GM06990 (cell line): ENCODE measurements at regions not wholly inside any gene's neighbourhood (a gene's known extent, or its start where the extent isn't known, plus 50 kb on each side); places are given as distances from the start of the nearest gene placed in this dataset.

Experiments used
- DNase-seq: peaks from one replicate; pipeline ENCODE4 v3.0.0-alpha.2; 2011; ENCODE audit not compliant: insufficient read length; ENCODE audit errors: extremely low read depth
- H3K27me3 ChIP-seq: replicated peaks from 2 replicates; pipeline ENCODE4 v1.6.0; 2011; ENCODE audit warnings: low read length; ENCODE audit not compliant: control insufficient read depth, insufficient read depth
- H3K36me3 ChIP-seq: 2 replicates; pipeline ENCODE4 v1.5.1; 2011; ENCODE audit warnings: low read length; ENCODE audit not compliant: control insufficient read depth, insufficient read depth
- H3K4me3 ChIP-seq: replicated peaks from 2 replicates; pipeline ENCODE4 v1.5.1; 2011; ENCODE audit warnings: low read depth, mild to moderate bottlenecking, control low read depth, low read length
- TF ChIP-seq, protein P1 (sequence below): IDR thresholded peaks from 2 replicates; pipeline ENCODE4 v1.5.1; 2011; ENCODE audit warnings: low read length, control low read depth, mild to moderate bottlenecking, inconsistent platforms; ENCODE audit not compliant: insufficient read depth, poor library complexity, severe bottlenecking

DNA sequence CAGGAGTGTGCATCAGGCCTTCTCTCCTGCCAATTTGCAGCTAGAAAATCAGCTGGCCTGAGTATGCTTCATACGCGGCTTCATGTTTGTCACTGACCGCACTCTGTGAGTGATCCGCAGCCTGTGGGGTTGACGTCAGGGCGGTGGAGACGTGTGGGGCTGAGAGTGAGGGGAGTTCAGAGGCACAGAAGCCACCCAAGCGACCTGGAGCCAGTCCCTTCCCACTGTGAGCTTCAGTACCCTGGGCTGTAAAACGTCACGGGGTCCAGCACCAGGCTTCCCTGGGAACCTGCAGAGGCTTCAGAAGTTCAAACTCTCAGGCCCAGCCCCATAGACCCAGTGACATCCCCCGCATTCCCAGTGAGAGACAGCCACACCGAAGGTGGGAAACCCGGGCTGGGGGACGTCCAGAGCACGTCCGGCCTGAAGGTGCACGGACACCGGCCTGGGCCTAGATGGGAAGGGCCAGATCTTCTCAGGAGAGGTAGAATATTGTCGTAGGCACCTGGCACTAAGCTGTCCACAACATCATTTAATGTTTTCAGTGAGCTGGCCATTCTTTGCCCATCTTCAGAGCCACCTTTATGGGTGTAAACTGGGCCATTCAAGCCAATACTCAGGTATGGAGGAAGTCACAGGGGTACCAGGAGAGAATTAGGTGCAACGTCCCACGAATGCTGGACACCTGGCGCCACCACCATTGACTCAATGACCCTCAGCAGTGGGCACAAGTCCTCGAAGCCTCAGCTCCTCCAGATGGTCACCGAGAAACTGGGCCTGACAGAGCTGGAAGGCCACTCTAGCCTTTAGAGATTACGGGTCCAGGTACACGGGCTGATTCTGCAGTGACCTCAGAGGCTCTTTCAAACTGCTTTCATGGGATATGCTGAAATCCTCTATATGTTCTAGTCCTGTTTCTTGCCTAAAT lies 235.6 kb upstream of the MYT1L start:
- DNase-seq: no peak
- Histone ChIP-seq H3K36me3 (no peaks in the 10 kb centered on the region), H3K4me3 (no peak overlapping the region), H3K27me3 (no peaks in the 10 kb centered on the region)
- TF ChIP-seq, protein P1, sequence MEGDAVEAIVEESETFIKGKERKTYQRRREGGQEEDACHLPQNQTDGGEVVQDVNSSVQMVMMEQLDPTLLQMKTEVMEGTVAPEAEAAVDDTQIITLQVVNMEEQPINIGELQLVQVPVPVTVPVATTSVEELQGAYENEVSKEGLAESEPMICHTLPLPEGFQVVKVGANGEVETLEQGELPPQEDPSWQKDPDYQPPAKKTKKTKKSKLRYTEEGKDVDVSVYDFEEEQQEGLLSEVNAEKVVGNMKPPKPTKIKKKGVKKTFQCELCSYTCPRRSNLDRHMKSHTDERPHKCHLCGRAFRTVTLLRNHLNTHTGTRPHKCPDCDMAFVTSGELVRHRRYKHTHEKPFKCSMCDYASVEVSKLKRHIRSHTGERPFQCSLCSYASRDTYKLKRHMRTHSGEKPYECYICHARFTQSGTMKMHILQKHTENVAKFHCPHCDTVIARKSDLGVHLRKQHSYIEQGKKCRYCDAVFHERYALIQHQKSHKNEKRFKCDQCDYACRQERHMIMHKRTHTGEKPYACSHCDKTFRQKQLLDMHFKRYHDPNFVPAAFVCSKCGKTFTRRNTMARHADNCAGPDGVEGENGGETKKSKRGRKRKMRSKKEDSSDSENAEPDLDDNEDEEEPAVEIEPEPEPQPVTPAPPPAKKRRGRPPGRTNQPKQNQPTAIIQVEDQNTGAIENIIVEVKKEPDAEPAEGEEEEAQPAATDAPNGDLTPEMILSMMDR: no peak

DNA sequence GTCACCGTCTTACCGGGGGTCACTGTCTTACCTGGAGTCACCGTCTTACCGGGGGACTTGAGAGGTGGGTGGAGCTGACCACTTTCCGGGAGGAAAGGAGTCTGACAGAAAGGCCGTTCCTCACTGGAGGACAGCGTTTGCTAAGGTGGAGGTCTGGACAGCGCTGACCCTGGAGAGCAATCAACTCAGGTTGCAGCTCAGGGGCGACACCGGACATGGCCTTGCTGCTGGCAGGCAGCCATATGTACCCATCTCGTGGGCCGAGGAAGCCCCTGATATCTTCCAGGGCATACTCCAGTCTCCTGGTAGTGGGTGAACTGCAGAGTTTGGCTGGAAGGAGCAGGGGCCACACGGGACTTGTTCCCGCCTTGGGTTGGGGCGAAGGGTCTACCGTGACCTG lies 234.6 kb upstream of the MYT1L start:
- no peak overlapping the region for H3K4me3 ChIP-seq
- H3K27me3 ChIP-seq: no peaks in the 10 kb centered on the region
- TF ChIP-seq, protein P1: no peak
- H3K36me3 ChIP-seq: no peaks in the 10 kb centered on the region
- no peak for DNase-seq

DNA sequence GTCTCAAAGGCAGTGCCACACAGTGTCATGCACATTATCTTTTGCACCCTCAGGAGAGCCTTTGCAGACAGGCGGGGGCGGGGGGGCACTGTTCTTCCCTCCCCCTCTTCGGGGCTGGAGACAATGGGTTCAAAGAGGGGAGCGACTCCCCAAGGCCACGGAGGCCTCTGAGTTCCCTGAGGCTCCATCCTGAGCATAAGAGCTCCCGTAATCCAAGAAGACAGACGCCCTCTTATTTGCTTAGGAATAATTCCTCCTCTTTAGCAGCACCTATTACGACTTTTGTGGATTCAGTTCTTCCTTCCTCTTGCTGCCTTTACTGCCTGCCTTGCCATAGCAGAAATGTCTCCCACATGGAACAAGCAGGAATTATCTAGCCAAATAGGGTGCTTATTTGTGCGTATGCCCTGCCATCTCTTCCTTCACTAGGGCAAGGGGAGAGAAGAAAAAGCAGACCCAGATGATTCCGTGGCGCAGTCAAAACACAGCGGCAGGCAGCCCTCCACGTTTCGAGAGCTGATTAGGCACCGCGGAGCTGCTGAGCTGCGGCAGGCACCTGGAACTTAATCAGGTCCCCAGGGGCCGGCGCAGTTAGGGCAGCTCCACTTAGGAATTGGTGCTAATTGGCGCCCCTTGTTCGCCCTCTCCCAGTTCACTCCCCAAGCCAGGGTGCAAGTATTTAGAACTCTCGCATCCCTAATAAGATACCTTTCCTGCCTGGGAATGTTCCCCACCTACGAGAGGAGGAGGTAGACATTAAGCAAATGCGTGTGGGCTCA lies 233.4 kb upstream of the MYT1L start:
- H3K4me3 ChIP-seq: no peak overlapping the region
- TF ChIP-seq, protein P1: no peak
- DNase-seq: no peak

GRCh38 chr2:2563309-2563860 lies 232.3 kb upstream of the MYT1L start:
- no peaks in the 10 kb centered on the region for H3K36me3 ChIP-seq
- TF ChIP-seq, protein P1: no peak
- H3K4me3 ChIP-seq: no peak overlapping the region
- no peaks in the 10 kb centered on the region for H3K27me3 ChIP-seq
- DNase-seq: no peak

More for the DNA sequence above, 233.4 kb upstream of the MYT1L start:
- Histone ChIP-seq H3K36me3 (no peaks in the 10 kb centered on the region), H3K27me3 (no peaks in the 10 kb centered on the region)

DNA sequence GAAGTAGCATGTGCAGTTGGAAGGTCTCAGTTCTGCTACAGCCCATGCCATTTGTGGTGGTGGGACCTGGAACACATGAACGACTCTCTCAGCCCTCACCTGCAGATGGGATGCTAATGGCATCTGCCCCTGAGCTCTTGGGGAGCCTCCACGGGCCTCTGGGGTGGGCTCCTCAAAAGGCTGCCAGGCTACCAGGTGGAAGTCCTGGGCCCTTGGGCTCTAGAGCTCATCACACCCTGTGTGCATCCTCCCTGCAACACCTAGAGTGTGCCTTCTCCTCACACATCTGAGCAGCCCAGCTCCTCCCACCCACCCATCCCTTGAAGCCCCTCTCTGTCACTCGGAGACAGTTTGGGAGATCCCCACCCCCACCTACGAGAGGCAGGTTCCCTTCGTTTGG lies 231.8 kb upstream of the MYT1L start:
- H3K36me3 ChIP-seq: no peaks in the 10 kb centered on the region
- H3K4me3 ChIP-seq: no peak overlapping the region
- no peak for DNase-seq
- no peaks in the 10 kb centered on the region for H3K27me3 ChIP-seq
- TF ChIP-seq, protein P1: no peak
